WTC11 (cell line): ENCODE measurements at regions not wholly inside any gene's neighbourhood (a gene's known extent, or its start where the extent isn't known, plus 50 kb on each side); places are given as distances from the start of the nearest gene placed in this dataset.

ENCODE experiments used
- ATAC-seq: fragments of 200-7000 bp; cut with Tn5 transposase; 2 replicates; pipeline ENCODE4 v1.10.0; 2021; ENCODE audit warnings: mild to moderate bottlenecking, moderate library complexity
- CTCF ChIA-PET: fragments of 300-600 bp; sonication (Branson Sonifier 250); formaldehyde crosslinking; loops from one replicate; lab custom pipeline; 2021; ENCODE audit warnings: antibody characterized with exemption; lab: Charles Lee
- POLR2A ChIA-PET: fragments of 350-600 bp; sonication (Branson Sonifier 250); formaldehyde crosslinking; loops from one replicate; lab custom pipeline; 2021; ENCODE audit warnings: antibody characterized with exemption; lab: Charles Lee
- DNase-seq: peaks from one replicate; pipeline ENCODE4 v3.0.0; 2021; ENCODE audit warnings: low spot score
- H3K27ac Mint-ChIP-seq: 2 replicates; pipeline ENCODE4 v1.8.0; 2021; ENCODE audit warnings: mixed read lengths
- H3K27me3 Mint-ChIP-seq: 2 replicates; pipeline ENCODE4 v1.8.0; 2021; ENCODE audit warnings: low read depth, mild to moderate bottlenecking, moderate library complexity, mixed read lengths
- H3K36me3 Mint-ChIP-seq: 2 replicates; pipeline ENCODE4 v1.8.0; 2021; ENCODE audit warnings: mixed read lengths
- H3K4me1 Mint-ChIP-seq: 2 replicates; pipeline ENCODE4 v1.8.0; 2022; ENCODE audit warnings: mixed read lengths
- H3K4me3 Mint-ChIP-seq: 2 replicates; pipeline ENCODE4 v1.8.0; 2021; ENCODE audit warnings: mild to moderate bottlenecking, moderate library complexity, mixed read lengths
- H3K9me3 Mint-ChIP-seq: 2 replicates; pipeline ENCODE4 v1.8.0; 2021; ENCODE audit warnings: mixed read lengths
- CREM ChIP-seq: sonication (generic); formaldehyde crosslinking; IDR thresholded peaks from 2 replicates; pipeline ENCODE4 v1.8.1; 2022; ENCODE audit warnings: mild to moderate bottlenecking, missing genetic modification reagents, moderate library complexity
- GABPB1 ChIP-seq: sonication (generic); formaldehyde crosslinking; IDR thresholded peaks from 2 replicates; pipeline ENCODE4 v1.8.1; 2023; ENCODE audit warnings: mild to moderate bottlenecking, missing genetic modification reagents
- JUN ChIP-seq: sonication (generic); formaldehyde crosslinking; IDR thresholded peaks from 2 replicates; pipeline ENCODE4 v1.8.0; 2023; ENCODE audit warnings: mild to moderate bottlenecking, missing genetic modification reagents
- MXD4 ChIP-seq: fragments of 250-450 bp; sonication (Bioruptor Pico); IDR thresholded peaks from 2 replicates; pipeline ENCODE4 v1.8.0; 2021; ENCODE audit warnings: mild to moderate bottlenecking, moderate library complexity, borderline replicate concordance
- MYBL2 ChIP-seq: sonication (generic); formaldehyde crosslinking; IDR thresholded peaks from 2 replicates; pipeline ENCODE4 v1.8.1; 2023; ENCODE audit warnings: mild to moderate bottlenecking, moderate library complexity, missing genetic modification reagents
- NFATC4 ChIP-seq: fragments of 250-450 bp; sonication (Bioruptor Pico); IDR thresholded peaks from 2 replicates; pipeline ENCODE4 v1.9.0; 2021; ENCODE audit warnings: mild to moderate bottlenecking
- NFE2L1 ChIP-seq: sonication (generic); formaldehyde crosslinking; IDR thresholded peaks from 2 replicates; pipeline ENCODE4 v1.8.1; 2023; ENCODE audit warnings: missing genetic modification reagents
- RELA ChIP-seq: sonication (generic); formaldehyde crosslinking; IDR thresholded peaks from 2 replicates; pipeline ENCODE4 v1.8.1; 2022; ENCODE audit warnings: missing genetic modification reagents, mild to moderate bottlenecking, borderline replicate concordance
- SMAD4 ChIP-seq: sonication (generic); formaldehyde crosslinking; IDR thresholded peaks from 2 replicates; pipeline ENCODE4 v1.8.0; 2022; ENCODE audit warnings: mild to moderate bottlenecking, missing genetic modification reagents
- TCF7 ChIP-seq: sonication (generic); formaldehyde crosslinking; IDR thresholded peaks from 2 replicates; pipeline ENCODE4 v1.8.0; 2022; ENCODE audit warnings: mild to moderate bottlenecking, low read depth, missing genetic modification reagents, moderate library complexity
- TEAD1 ChIP-seq: sonication (generic); formaldehyde crosslinking; IDR thresholded peaks from 2 replicates; pipeline ENCODE4 v1.8.0; 2022; ENCODE audit warnings: mild to moderate bottlenecking, missing genetic modification reagents
- ZNF121 ChIP-seq: sonication (generic); formaldehyde crosslinking; IDR thresholded peaks from 2 replicates; pipeline ENCODE4 v1.8.0; 2023; ENCODE audit warnings: missing genetic modification reagents
- ZNF219 ChIP-seq: sonication (generic); formaldehyde crosslinking; IDR thresholded peaks from 2 replicates; pipeline ENCODE4 v1.8.0; 2023; ENCODE audit warnings: missing genetic modification reagents, mild to moderate bottlenecking, borderline replicate concordance
- TF ChIP-seq, protein P1 (sequence below): sonication (generic); formaldehyde crosslinking; IDR thresholded peaks from 2 replicates; pipeline ENCODE4 v1.8.1; 2023; ENCODE audit warnings: mild to moderate bottlenecking, missing genetic modification reagents, moderate library complexity
- TF ChIP-seq, protein P2 (sequence below): fragments of 250-450 bp; sonication (Bioruptor Pico); IDR thresholded peaks from 2 replicates; pipeline ENCODE4 v2.1.2; 2022; ENCODE audit warnings: mild to moderate bottlenecking, moderate library complexity
- TF ChIP-seq, protein P3 (sequence below): sonication (generic); formaldehyde crosslinking; IDR thresholded peaks from 2 replicates; pipeline ENCODE4 v1.8.1; 2022; ENCODE audit warnings: missing genetic modification reagents, borderline replicate concordance
- TF ChIP-seq, protein P4 (sequence below): fragments of 250-450 bp; sonication (Bioruptor Pico); IDR thresholded peaks from 2 replicates; pipeline ENCODE4 v1.8.0; 2021; ENCODE audit warnings: mild to moderate bottlenecking
- TF ChIP-seq, protein P5 (sequence below): fragments of 250-450 bp; sonication (Bioruptor Pico); IDR thresholded peaks from 2 replicates; pipeline ENCODE4 v1.9.0; 2021; ENCODE audit warnings: mild to moderate bottlenecking, borderline replicate concordance
- TF ChIP-seq, protein P6 (sequence below): sonication (generic); formaldehyde crosslinking; IDR thresholded peaks from 2 replicates; pipeline ENCODE4 v1.8.0; 2022; ENCODE audit warnings: mild to moderate bottlenecking, missing genetic modification reagents
- TF ChIP-seq, protein P7 (sequence below): fragments of 250-450 bp; sonication (Bioruptor Pico); conservative IDR thresholded peaks from 2 replicates; pipeline ENCODE4 v1.9.0; 2021; ENCODE audit warnings: mild to moderate bottlenecking
- TF ChIP-seq, protein P8 (sequence below): sonication (generic); formaldehyde crosslinking; IDR thresholded peaks from 2 replicates; pipeline ENCODE4 v1.8.0; 2022; ENCODE audit warnings: mild to moderate bottlenecking, missing genetic modification reagents

DNA sequence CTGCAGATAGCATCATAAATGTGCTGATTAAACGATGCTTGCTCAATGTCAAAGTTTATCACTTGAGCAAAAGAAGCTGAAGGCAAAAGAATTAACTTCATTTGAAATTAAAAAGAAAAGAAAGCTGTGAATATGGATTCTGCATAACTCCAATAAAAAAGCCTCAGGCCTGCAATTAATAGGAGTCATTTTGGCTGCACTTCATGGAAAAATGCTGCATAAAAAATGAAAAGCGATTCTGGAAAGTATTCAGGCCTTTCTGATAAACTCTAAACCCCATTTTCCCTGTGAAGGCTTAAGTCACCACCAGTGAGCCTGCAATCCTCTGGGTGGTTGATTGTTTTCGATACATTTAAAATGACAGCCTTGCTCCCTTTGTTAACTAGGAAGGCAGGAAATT, 1793.4 kb downstream of the SUCLG1 start:
- DNase-seq (no peak), ATAC-seq (no peak)
- ChIA-PET CTCF (no interaction called here), POLR2A (no interaction called here)
- Mint-ChIP-seq H3K27ac (no peak overlapping the region), H3K27me3 (no peaks in the 10 kb centered on the region; the same call in 1 of the 2 replicates), H3K9me3 (0 out of 2 replicates have a peak, but pooled peaks cover 5% of the 10 kb centered on the region), H3K4me1 (peaks cover 5% of the 10 kb centered on the region; the same call in 1 of the 2 replicates), H3K4me3 (no peak overlapping the region), H3K36me3 (no peaks in the 10 kb centered on the region)
- no peak for TF ChIP-seq NFATC4 (CRISPR knock-in tag)
- TF ChIP-seq RELA (CRISPR knock-in tag) = no peak
- TF ChIP-seq ZNF219 (CRISPR knock-in tag) = no peak
- no peak for TF ChIP-seq MYBL2 (CRISPR knock-in tag)
- TF ChIP-seq, protein P1, sequence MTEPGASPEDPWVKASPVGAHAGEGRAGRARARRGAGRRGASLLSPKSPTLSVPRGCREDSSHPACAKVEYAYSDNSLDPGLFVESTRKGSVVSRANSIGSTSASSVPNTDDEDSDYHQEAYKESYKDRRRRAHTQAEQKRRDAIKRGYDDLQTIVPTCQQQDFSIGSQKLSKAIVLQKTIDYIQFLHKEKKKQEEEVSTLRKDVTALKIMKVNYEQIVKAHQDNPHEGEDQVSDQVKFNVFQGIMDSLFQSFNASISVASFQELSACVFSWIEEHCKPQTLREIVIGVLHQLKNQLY = no peak

DNA sequence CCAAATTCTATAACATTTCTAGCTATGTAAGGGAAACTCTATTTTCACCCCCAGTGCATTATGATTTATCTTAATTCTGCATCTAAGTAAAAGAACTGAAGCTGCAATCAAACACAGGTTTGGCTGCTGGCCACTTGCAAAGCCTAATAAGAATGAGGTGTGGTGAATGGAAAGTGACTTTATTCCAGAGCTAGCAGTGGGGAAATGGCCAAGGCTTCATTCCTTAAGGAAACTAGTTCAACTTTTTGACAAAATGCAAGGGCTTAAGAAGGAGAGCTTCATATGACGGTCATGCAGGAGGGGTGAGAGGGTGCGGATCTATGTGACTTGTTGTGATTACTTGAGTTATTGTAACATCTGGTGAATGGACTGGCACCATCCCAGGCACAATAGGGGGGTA, 1802.0 kb downstream of the SUCLG1 start:
- POLR2A ChIA-PET = no interaction called here

More for the DNA sequence above, 1802.0 kb downstream of the SUCLG1 start:
- Mint-ChIP-seq H3K27ac (no peak overlapping the region), H3K27me3 (no peaks in the 10 kb centered on the region), H3K9me3 (no peaks in the 10 kb centered on the region), H3K4me3 (no peak overlapping the region), H3K4me1 (no peaks in the 10 kb centered on the region), H3K36me3 (no peaks in the 10 kb centered on the region)
- ATAC-seq (no peak), DNase-seq (no peak)
- TF ChIP-seq, protein P2, sequence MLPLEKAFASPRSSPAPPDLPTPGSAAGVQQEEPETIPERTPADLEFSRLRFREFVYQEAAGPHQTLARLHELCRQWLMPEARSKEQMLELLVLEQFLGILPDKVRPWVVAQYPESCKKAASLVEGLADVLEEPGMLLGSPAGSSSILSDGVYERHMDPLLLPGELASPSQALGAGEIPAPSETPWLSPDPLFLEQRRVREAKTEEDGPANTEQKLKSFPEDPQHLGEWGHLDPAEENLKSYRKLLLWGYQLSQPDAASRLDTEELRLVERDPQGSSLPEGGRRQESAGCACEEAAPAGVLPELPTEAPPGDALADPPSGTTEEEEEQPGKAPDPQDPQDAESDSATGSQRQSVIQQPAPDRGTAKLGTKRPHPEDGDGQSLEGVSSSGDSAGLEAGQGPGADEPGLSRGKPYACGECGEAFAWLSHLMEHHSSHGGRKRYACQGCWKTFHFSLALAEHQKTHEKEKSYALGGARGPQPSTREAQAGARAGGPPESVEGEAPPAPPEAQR (CRISPR knock-in tag) = no peak
- TF ChIP-seq, protein P3, sequence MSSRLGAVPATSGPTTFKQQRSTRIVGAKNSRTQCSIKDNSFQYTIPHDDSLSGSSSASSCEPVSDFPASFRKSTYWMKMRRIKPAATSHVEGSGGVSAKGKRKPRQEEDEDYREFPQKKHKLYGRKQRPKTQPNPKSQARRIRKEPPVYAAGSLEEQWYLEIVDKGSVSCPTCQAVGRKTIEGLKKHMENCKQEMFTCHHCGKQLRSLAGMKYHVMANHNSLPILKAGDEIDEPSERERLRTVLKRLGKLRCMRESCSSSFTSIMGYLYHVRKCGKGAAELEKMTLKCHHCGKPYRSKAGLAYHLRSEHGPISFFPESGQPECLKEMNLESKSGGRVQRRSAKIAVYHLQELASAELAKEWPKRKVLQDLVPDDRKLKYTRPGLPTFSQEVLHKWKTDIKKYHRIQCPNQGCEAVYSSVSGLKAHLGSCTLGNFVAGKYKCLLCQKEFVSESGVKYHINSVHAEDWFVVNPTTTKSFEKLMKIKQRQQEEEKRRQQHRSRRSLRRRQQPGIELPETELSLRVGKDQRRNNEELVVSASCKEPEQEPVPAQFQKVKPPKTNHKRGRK (CRISPR knock-in tag) = no peak
- TF ChIP-seq, protein P4, sequence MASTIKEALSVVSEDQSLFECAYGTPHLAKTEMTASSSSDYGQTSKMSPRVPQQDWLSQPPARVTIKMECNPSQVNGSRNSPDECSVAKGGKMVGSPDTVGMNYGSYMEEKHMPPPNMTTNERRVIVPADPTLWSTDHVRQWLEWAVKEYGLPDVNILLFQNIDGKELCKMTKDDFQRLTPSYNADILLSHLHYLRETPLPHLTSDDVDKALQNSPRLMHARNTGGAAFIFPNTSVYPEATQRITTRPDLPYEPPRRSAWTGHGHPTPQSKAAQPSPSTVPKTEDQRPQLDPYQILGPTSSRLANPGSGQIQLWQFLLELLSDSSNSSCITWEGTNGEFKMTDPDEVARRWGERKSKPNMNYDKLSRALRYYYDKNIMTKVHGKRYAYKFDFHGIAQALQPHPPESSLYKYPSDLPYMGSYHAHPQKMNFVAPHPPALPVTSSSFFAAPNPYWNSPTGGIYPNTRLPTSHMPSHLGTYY = no peak
- no peak for TF ChIP-seq MXD4 (CRISPR knock-in tag)
- TF ChIP-seq GABPB1 (CRISPR knock-in tag) = no peak
- TF ChIP-seq, protein P5, sequence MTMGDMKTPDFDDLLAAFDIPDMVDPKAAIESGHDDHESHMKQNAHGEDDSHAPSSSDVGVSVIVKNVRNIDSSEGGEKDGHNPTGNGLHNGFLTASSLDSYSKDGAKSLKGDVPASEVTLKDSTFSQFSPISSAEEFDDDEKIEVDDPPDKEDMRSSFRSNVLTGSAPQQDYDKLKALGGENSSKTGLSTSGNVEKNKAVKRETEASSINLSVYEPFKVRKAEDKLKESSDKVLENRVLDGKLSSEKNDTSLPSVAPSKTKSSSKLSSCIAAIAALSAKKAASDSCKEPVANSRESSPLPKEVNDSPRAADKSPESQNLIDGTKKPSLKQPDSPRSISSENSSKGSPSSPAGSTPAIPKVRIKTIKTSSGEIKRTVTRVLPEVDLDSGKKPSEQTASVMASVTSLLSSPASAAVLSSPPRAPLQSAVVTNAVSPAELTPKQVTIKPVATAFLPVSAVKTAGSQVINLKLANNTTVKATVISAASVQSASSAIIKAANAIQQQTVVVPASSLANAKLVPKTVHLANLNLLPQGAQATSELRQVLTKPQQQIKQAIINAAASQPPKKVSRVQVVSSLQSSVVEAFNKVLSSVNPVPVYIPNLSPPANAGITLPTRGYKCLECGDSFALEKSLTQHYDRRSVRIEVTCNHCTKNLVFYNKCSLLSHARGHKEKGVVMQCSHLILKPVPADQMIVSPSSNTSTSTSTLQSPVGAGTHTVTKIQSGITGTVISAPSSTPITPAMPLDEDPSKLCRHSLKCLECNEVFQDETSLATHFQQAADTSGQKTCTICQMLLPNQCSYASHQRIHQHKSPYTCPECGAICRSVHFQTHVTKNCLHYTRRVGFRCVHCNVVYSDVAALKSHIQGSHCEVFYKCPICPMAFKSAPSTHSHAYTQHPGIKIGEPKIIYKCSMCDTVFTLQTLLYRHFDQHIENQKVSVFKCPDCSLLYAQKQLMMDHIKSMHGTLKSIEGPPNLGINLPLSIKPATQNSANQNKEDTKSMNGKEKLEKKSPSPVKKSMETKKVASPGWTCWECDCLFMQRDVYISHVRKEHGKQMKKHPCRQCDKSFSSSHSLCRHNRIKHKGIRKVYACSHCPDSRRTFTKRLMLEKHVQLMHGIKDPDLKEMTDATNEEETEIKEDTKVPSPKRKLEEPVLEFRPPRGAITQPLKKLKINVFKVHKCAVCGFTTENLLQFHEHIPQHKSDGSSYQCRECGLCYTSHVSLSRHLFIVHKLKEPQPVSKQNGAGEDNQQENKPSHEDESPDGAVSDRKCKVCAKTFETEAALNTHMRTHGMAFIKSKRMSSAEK (CRISPR knock-in tag) = no peak
- no peak for TF ChIP-seq SMAD4 (CRISPR knock-in tag)
- no peak for TF ChIP-seq RELA (CRISPR knock-in tag)
- TF ChIP-seq, protein P6, sequence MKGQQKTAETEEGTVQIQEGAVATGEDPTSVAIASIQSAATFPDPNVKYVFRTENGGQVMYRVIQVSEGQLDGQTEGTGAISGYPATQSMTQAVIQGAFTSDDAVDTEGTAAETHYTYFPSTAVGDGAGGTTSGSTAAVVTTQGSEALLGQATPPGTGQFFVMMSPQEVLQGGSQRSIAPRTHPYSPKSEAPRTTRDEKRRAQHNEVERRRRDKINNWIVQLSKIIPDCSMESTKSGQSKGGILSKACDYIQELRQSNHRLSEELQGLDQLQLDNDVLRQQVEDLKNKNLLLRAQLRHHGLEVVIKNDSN (CRISPR knock-in tag) = no peak
- TF ChIP-seq CREM (CRISPR knock-in tag) = no peak
- TF ChIP-seq TEAD1 = no peak
- no peak for TF ChIP-seq NFE2L1 (CRISPR knock-in tag)
- TF ChIP-seq, protein P7, sequence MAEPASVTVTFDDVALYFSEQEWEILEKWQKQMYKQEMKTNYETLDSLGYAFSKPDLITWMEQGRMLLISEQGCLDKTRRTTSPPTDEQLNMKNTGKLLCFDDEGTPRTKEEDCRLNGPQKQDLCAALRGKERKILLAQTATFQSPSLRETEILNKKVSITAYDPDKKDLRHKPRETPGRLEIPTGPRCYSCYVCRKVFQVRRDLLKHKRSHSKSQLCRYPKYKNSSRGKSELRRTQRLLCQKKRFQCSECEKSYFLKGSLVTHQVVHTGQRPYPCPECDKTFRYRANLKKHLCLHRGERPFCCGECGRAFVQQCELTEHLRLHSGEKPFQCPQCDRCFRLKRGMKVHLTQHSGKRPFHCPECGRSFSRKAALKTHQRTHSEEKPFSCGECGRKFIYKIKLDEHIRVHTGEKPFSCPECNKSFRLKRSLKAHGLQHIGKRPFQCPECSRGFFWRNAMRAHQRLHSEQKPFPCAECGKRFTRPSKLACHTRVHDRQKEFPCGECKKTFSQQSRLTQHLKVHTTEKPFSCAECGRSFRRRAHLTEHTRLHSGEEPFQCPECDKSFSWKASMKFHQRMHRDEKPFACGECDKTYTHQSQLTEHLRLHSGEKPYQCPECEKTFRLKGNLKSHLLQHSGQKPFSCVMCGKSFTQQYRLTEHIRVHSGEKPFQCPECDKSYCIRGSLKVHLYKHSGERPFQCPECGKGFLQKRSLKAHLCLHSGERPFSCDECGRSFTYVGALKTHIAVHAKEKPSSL (CRISPR knock-in tag) = no peak
- TF ChIP-seq JUN (CRISPR knock-in tag) = no peak
- TF ChIP-seq, protein P8, sequence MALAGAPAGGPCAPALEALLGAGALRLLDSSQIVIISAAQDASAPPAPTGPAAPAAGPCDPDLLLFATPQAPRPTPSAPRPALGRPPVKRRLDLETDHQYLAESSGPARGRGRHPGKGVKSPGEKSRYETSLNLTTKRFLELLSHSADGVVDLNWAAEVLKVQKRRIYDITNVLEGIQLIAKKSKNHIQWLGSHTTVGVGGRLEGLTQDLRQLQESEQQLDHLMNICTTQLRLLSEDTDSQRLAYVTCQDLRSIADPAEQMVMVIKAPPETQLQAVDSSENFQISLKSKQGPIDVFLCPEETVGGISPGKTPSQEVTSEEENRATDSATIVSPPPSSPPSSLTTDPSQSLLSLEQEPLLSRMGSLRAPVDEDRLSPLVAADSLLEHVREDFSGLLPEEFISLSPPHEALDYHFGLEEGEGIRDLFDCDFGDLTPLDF (CRISPR knock-in tag) = no peak
- TF ChIP-seq ZNF121 (CRISPR knock-in tag) = no peak
- TF ChIP-seq TCF7 (CRISPR knock-in tag) = no peak
- CTCF ChIA-PET = no interaction called here
